Sigmoid colon (tissue), 6 donors: ENCODE measurements at regions not wholly inside any gene's neighbourhood (a gene's known extent, or its start where the extent isn't known, plus 50 kb on each side); places are given as distances from the start of the nearest gene placed in this dataset.

Source experiments
- DNase-seq: peaks from one replicate; pipeline ENCODE4 v3.0.0-alpha.2; 2019
- H3K27ac ChIP-seq, 4 donors: fragments of 200-600 bp; sonication (generic); one replicate each; pipeline ENCODE4 v1.5.1; 2016 to 2019; ENCODE audit warnings: mild to moderate bottlenecking in 1 of 4
- H3K27me3 ChIP-seq, 3 donors: fragments of 200-600 bp; sonication (generic); one replicate each; pipeline ENCODE4 v1.5.1; 2019; ENCODE audit warnings: mild to moderate bottlenecking in 1 of 3
- H3K36me3 ChIP-seq, 4 donors: fragments of 200-600 bp; sonication (generic); one replicate each; pipeline ENCODE4 v1.5.1; 2016 to 2019
- H3K4me1 ChIP-seq, 4 donors: fragments of 200-600 bp; sonication (generic); one replicate each; pipeline ENCODE4 v1.5.1; 2017 to 2019
- H3K4me3 ChIP-seq, 4 donors: fragments of 200-600 bp; sonication (generic); one replicate each; pipeline ENCODE4 v1.5.1; 2017 to 2019; ENCODE audit warnings: mild to moderate bottlenecking in 2 of 4, moderate library complexity in 1 of 4
- H3K9me3 ChIP-seq, 4 donors: fragments of 200-600 bp in 3 of 4; sonication (generic) in 3 of 4; one replicate each; pipeline versions ENCODE4 v1.5.1 to v1.6.1; 2013 to 2019
- CTCF ChIP-seq, 4 experiments: fragments of 450-650 bp in 3 of 4; fragments of 200-600 bp in 1 of 4; IDR thresholded peaks; one replicate each; pipeline ENCODE4 v1.5.1; 2016 to 2019; ENCODE audit warnings: antibody characterized with exemption in 4 of 4, mild to moderate bottlenecking in 3 of 4, moderate library complexity in 2 of 4
- EP300 ChIP-seq, 4 donors: sonication (generic); formaldehyde crosslinking; IDR thresholded peaks; one replicate each; pipeline ENCODE4 v1.6.1; 2017; ENCODE audit warnings: antibody characterized with exemption in 4 of 4
- POLR2A ChIP-seq, 2 donors: fragments of 450-650 bp; IDR thresholded peaks; one replicate each; pipeline ENCODE4 v1.6.1; 2016; ENCODE audit warnings: antibody characterized with exemption in 2 of 2, mild to moderate bottlenecking in 2 of 2, moderate library complexity in 2 of 2
- POLR2AphosphoS5 ChIP-seq, 4 donors: sonication (generic); formaldehyde crosslinking; IDR thresholded peaks; one replicate each; pipeline ENCODE4 v1.6.1; 2017; ENCODE audit warnings: antibody characterized with exemption in 4 of 4
- WGBS, 2 donors: extraction: QIAGEN DNeasy Blood & Tissue Kit; methylation state at CpG; one replicate each; pipeline ENCODE4 v1.1.7; 2013; 5-methylcytosine and 5-hydroxymethylcytosine counted together
- intact Hi-C: fragments of 100-400 bp; cut with DNase I; formaldehyde crosslinking; loops from one replicate; pipeline ENCODE4 v1.15.1; 2023
- donor health status: healthy with polysubstance abuse.
- donor health status: healthy.

- intact Hi-C loops: no loop called here
- TF ChIP-seq EP300 (IDR thresholded peaks at IDR 0.05): no peak
- no peak for TF ChIP-seq POLR2AphosphoS5 (IDR thresholded peaks at IDR 0.05)
- no peak for TF ChIP-seq CTCF (IDR thresholded peaks at IDR 0.05)
- TF ChIP-seq POLR2A (IDR thresholded peaks at IDR 0.05): no peak
- no peaks in the 10 kb centered on the region for H3K4me1 ChIP-seq
- WGBS, 2 donors: 70 to 84% methylated on average over 1 of the region's 1 CpG
- no peaks in the 10 kb centered on the region for H3K36me3 ChIP-seq
- H3K27me3 ChIP-seq: no peaks in the 10 kb centered on the region
- no peaks in the 10 kb centered on the region for H3K9me3 ChIP-seq
- H3K27ac ChIP-seq: no peak overlapping the region
- DNase-seq: no peak
- no peak overlapping the region for H3K4me3 ChIP-seq
These were observed 768.5 kb downstream of the NR2F2 start for GRCh38 chr15:97099040-97099439.

DNA sequence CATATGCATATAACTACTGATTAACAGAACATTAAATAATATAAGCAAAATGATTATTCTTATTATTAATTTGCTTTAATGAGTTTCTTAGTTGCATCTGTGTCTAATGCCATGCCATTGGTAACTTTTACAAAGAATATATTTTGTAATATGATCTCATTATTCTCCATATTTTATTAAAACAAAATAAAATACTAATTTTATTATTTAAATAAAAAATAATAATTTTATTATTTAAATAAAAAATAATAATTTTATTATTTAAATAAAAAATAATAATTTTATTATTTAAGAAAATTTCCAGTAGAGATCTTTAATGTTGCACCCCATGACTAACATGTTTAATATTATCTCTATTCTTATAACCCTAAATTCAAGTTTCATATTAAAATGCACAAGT, 771.1 kb downstream of the NR2F2 start:
- Histone ChIP-seq H3K27ac (no peak overlapping the region), H3K36me3 (no peaks in the 10 kb centered on the region), H3K27me3 (no peaks in the 10 kb centered on the region), H3K9me3 (no peaks in the 10 kb centered on the region), H3K4me1 (no peaks in the 10 kb centered on the region), H3K4me3 (no peak overlapping the region)
- TF ChIP-seq CTCF (IDR thresholded peaks at IDR 0.05) (no peak), EP300 (IDR thresholded peaks at IDR 0.05) (no peak), POLR2A (IDR thresholded peaks at IDR 0.05) (no peak), POLR2AphosphoS5 (IDR thresholded peaks at IDR 0.05) (no peak)
- no peak for DNase-seq
- intact Hi-C loops: no loop called here

GRCh38 chr15:97114900-97115760, 784.6 kb downstream of the NR2F2 start:
- H3K4me3 ChIP-seq: no peak overlapping the region
- WGBS, 2 donors: 76 to 81% methylated on average over 9 of the region's 9 CpGs
- H3K4me1 ChIP-seq: no peaks in the 10 kb centered on the region
- intact Hi-C loops: no loop called here
- DNase-seq: no peak
- H3K27me3 ChIP-seq: no peaks in the 10 kb centered on the region
- no peak overlapping the region for H3K27ac ChIP-seq
- no peak for TF ChIP-seq CTCF (IDR thresholded peaks at IDR 0.05)
- no peak for TF ChIP-seq EP300 (IDR thresholded peaks at IDR 0.05)
- TF ChIP-seq POLR2A (IDR thresholded peaks at IDR 0.05): no peak
- TF ChIP-seq POLR2AphosphoS5 (IDR thresholded peaks at IDR 0.05): no peak
- H3K36me3 ChIP-seq: no peaks in the 10 kb centered on the region
- peaks cover 0 to 3% (median 1%) of the 10 kb centered on the region in 4 donors for H3K9me3 ChIP-seq

DNA sequence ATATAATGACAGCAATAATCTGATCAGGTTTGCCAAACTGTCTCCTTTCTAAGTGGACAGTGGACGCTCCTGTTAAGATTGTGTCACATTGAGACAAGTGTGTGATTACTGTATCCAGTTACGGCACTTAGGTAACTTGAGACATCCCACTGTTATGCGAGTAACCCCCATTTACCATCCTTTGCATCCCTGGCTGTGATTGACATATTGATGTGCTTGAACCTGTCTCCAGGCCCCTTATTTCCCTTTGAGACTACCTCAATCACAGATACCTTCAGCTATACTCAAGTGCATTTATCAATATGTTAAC, 785.2 kb downstream of the NR2F2 start:
- Histone ChIP-seq H3K27ac (no peak overlapping the region), H3K4me3 (no peak overlapping the region), H3K27me3 (no peaks in the 10 kb centered on the region), H3K9me3 (peaks cover 0 to 4% (median 1%) of the 10 kb centered on the region in 4 donors), H3K4me1 (no peaks in the 10 kb centered on the region), H3K36me3 (no peaks in the 10 kb centered on the region)
- TF ChIP-seq EP300 (IDR thresholded peaks at IDR 0.05) (no peak), POLR2AphosphoS5 (IDR thresholded peaks at IDR 0.05) (no peak), CTCF (IDR thresholded peaks at IDR 0.05) (no peak), POLR2A (IDR thresholded peaks at IDR 0.05) (no peak)
- intact Hi-C loops: no loop called here
- WGBS, 2 donors: 89 to 93% methylated on average over 3 of the region's 3 CpGs
- DNase-seq: no peak

DNA sequence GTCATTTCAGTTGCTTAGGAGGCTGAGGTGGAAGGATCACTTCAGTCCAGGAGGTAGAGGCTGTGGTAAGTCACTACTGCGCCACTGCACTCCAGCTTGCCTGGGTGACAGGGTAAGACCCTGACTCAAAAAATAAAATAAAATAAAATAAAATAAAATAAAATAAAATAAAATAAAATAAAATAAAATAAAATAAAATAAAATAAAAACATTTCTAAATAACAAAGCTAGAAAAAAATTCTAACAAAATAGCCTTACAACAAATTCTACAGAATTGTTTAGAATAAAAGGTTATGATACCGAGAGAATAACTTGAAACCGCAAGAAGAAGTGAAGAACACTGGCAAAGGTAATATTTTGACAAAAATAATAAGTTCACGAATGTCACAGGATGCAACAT, 794.3 kb downstream of the NR2F2 start:
- H3K27me3 ChIP-seq: no peaks in the 10 kb centered on the region
- no peak overlapping the region for H3K27ac ChIP-seq
- DNase-seq: no peak
- intact Hi-C loops: no loop called here
- TF ChIP-seq CTCF (IDR thresholded peaks at IDR 0.05): no peak
- peaks cover 0 to 3% (median 0%) of the 10 kb centered on the region in 4 donors for H3K9me3 ChIP-seq
- no peaks in the 10 kb centered on the region for H3K4me1 ChIP-seq
- no peak overlapping the region for H3K4me3 ChIP-seq
- H3K36me3 ChIP-seq: no peaks in the 10 kb centered on the region
- 87% methylated on average over 4 of the region's 4 CpGs for WGBS, 2 donors
